ENCODE measurements at regions not wholly inside any gene's neighbourhood (a gene's known extent, or its start where the extent isn't known, plus 50 kb on each side); places are given as distances from the start of the nearest gene placed in this dataset.

DNA sequence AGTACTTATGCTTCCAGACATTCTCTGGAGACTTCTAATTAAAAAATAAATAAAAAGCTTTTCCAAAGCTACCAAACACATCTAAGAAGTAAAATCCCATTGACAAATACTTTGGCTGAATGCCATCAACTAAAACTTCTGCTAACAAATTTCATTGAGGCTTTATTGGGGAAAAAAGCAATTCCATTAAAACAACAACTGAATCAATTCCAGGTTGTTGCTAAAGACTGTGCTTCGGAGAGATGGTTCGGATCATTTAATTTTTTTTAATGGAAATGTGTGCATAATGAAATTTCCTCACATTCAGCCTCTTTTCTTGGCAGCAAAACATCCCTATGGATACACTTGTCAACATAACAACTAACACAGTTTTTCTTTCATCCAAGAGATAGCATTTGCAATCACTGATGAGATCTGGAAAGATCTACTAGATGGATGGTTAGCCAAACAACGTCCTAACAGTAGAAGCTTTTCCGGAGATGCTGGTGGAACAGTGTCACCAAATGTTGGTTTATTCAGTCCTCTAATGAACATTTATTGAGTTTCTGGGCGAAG lies 446.1 kb upstream of the FAM98A start:
- TF ChIP-seq RXRA (IDR thresholded peaks at IDR 0.05; ENCODE audit: borderline replicate concordance, low read depth) = no peak
- TF ChIP-seq TEAD4 (IDR thresholded peaks at IDR 0.05; ENCODE audit: borderline replicate concordance, insufficient read depth) = no peak
- H4K20me1 ChIP-seq (ENCODE audit: insufficient read depth) = no peaks in the 10 kb centered on the region
- no peak for DNase-seq
- no peak overlapping the region for H3K4me2 ChIP-seq
- no peaks in the 10 kb centered on the region for H3K4me1 ChIP-seq (ENCODE audit: control insufficient read depth in 1 of 2, insufficient read depth in 2 of 2, low read depth in 1 of 2, low read length in 1 of 2)
- CTCF ChIA-PET = no interaction called here
- H2AFZ ChIP-seq (ENCODE audit: low read depth) = no peak overlapping the region
- no peak overlapping the region for H3K9ac ChIP-seq
- POLR2A ChIA-PET = no interaction called here
- H3K79me2 ChIP-seq (ENCODE audit: insufficient read depth) = no peaks in the 10 kb centered on the region
- 3% methylated on average over 5 of the region's 5 CpGs for WGBS (ENCODE audit: low lambda C conversion rate)
- no peak overlapping the region for H3K27ac ChIP-seq (ENCODE audit: low read depth in 2 of 2, low read length in 1 of 2)
- H3K36me3 ChIP-seq (replicated peaks in 1 of 2; ENCODE audit: control insufficient read depth in 1 of 2, insufficient read depth in 2 of 2, low read length in 1 of 2) = no peaks in the 10 kb centered on the region
- no peaks in the 10 kb centered on the region for H3K27me3 ChIP-seq (ENCODE audit: insufficient read depth)
- no peaks in the 10 kb centered on the region for H3K9me3 ChIP-seq
- H3K4me3 ChIP-seq (ENCODE audit: low read depth in 2 of 2, low read length in 1 of 2) = no peak overlapping the region
- no peaks in the 10 kb centered on the region for H3F3A ChIP-seq (replicated peaks; ENCODE audit: insufficient read depth)
- no peaks in the 10 kb centered on the region for H3K9me2 ChIP-seq

DNA sequence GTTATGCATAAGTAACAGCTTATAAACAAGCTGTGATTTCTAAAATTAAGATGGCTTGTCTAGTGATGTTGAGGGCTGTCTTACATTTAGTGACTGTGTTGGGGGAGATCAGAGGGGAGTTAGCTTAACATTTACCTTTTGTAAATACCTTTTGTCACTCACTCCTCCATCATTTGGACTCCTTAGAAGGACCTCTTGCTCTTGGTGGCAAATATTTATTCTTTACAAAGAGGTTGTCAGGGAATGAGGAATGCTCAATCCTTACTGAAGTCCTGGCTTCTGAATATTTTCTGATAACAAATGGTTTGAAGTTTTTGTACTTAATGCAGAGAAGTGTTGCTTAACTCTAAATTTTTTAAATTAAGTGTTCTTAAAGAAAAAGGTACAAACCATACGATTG lies 438.8 kb upstream of the FAM98A start:
- no peaks in the 10 kb centered on the region for H3K27me3 ChIP-seq (ENCODE audit: insufficient read depth)
- H4K20me1 ChIP-seq (ENCODE audit: insufficient read depth) = no peaks in the 10 kb centered on the region
- no peaks in the 10 kb centered on the region for H3K4me1 ChIP-seq (ENCODE audit: control insufficient read depth in 1 of 2, insufficient read depth in 2 of 2, low read depth in 1 of 2, low read length in 1 of 2)
- no peak overlapping the region for H2AFZ ChIP-seq (ENCODE audit: low read depth)
- ChIA-PET POLR2A (no interaction called here), CTCF (no interaction called here)
- H3F3A ChIP-seq (replicated peaks; ENCODE audit: insufficient read depth) = no peaks in the 10 kb centered on the region
- no peaks in the 10 kb centered on the region for H3K9me3 ChIP-seq
- 5% methylated on average over 1 of the region's 1 CpG for WGBS (ENCODE audit: low lambda C conversion rate)
- H3K79me2 ChIP-seq (ENCODE audit: insufficient read depth) = no peaks in the 10 kb centered on the region
- no peak overlapping the region for H3K27ac ChIP-seq (ENCODE audit: low read depth in 2 of 2, low read length in 1 of 2)
- H3K36me3 ChIP-seq (replicated peaks in 1 of 2; ENCODE audit: control insufficient read depth in 1 of 2, insufficient read depth in 2 of 2, low read length in 1 of 2) = no peaks in the 10 kb centered on the region
- no peaks in the 10 kb centered on the region for H3K9me2 ChIP-seq
- H3K9ac ChIP-seq = no peak overlapping the region
- DNase-seq = no peak
- TF ChIP-seq, protein P1, sequence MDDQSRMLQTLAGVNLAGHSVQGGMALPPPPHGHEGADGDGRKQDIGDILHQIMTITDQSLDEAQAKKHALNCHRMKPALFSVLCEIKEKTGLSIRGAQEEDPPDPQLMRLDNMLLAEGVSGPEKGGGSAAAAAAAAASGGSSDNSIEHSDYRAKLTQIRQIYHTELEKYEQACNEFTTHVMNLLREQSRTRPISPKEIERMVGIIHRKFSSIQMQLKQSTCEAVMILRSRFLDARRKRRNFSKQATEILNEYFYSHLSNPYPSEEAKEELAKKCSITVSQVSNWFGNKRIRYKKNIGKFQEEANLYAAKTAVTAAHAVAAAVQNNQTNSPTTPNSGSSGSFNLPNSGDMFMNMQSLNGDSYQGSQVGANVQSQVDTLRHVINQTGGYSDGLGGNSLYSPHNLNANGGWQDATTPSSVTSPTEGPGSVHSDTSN (IDR thresholded peaks at IDR 0.05) = no peak
- TF ChIP-seq SMC3 (IDR thresholded peaks at IDR 0.05; ENCODE audit: low read depth, low read length) = no peak
- TF ChIP-seq MXI1 (IDR thresholded peaks at IDR 0.05; ENCODE audit: low read depth, low read length) = no peak
- no peak for TF ChIP-seq EZH2phosphoT487 (IDR thresholded peaks at IDR 0.05; ENCODE audit: borderline replicate concordance, low read depth)
- TF ChIP-seq, protein P2, sequence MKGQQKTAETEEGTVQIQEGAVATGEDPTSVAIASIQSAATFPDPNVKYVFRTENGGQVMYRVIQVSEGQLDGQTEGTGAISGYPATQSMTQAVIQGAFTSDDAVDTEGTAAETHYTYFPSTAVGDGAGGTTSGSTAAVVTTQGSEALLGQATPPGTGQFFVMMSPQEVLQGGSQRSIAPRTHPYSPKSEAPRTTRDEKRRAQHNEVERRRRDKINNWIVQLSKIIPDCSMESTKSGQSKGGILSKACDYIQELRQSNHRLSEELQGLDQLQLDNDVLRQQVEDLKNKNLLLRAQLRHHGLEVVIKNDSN (IDR thresholded peaks at IDR 0.05; ENCODE audit: borderline replicate concordance, low read depth) = no peak
- TF ChIP-seq TAF1 (IDR thresholded peaks at IDR 0.05; ENCODE audit: borderline replicate concordance, low read depth, low read length) = no peak
- TF ChIP-seq RFX5 (IDR thresholded peaks at IDR 0.05; ENCODE audit: low read length) = no peak
- no peak for TF ChIP-seq YY1 (IDR thresholded peaks at IDR 0.05; ENCODE audit: low read depth)
- TF ChIP-seq, protein P3, sequence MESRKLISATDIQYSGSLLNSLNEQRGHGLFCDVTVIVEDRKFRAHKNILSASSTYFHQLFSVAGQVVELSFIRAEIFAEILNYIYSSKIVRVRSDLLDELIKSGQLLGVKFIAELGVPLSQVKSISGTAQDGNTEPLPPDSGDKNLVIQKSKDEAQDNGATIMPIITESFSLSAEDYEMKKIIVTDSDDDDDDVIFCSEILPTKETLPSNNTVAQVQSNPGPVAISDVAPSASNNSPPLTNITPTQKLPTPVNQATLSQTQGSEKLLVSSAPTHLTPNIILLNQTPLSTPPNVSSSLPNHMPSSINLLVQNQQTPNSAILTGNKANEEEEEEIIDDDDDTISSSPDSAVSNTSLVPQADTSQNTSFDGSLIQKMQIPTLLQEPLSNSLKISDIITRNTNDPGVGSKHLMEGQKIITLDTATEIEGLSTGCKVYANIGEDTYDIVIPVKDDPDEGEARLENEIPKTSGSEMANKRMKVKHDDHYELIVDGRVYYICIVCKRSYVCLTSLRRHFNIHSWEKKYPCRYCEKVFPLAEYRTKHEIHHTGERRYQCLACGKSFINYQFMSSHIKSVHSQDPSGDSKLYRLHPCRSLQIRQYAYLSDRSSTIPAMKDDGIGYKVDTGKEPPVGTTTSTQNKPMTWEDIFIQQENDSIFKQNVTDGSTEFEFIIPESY (IDR thresholded peaks at IDR 0.05; ENCODE audit: borderline replicate concordance, low read depth) = no peak
- no peak for TF ChIP-seq RXRA (IDR thresholded peaks at IDR 0.05; ENCODE audit: borderline replicate concordance, low read depth)
- TF ChIP-seq, protein P4, sequence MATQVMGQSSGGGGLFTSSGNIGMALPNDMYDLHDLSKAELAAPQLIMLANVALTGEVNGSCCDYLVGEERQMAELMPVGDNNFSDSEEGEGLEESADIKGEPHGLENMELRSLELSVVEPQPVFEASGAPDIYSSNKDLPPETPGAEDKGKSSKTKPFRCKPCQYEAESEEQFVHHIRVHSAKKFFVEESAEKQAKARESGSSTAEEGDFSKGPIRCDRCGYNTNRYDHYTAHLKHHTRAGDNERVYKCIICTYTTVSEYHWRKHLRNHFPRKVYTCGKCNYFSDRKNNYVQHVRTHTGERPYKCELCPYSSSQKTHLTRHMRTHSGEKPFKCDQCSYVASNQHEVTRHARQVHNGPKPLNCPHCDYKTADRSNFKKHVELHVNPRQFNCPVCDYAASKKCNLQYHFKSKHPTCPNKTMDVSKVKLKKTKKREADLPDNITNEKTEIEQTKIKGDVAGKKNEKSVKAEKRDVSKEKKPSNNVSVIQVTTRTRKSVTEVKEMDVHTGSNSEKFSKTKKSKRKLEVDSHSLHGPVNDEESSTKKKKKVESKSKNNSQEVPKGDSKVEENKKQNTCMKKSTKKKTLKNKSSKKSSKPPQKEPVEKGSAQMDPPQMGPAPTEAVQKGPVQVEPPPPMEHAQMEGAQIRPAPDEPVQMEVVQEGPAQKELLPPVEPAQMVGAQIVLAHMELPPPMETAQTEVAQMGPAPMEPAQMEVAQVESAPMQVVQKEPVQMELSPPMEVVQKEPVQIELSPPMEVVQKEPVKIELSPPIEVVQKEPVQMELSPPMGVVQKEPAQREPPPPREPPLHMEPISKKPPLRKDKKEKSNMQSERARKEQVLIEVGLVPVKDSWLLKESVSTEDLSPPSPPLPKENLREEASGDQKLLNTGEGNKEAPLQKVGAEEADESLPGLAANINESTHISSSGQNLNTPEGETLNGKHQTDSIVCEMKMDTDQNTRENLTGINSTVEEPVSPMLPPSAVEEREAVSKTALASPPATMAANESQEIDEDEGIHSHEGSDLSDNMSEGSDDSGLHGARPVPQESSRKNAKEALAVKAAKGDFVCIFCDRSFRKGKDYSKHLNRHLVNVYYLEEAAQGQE (IDR thresholded peaks at IDR 0.05; ENCODE audit: low read depth, low read length) = no peak
- TF ChIP-seq, protein P5, sequence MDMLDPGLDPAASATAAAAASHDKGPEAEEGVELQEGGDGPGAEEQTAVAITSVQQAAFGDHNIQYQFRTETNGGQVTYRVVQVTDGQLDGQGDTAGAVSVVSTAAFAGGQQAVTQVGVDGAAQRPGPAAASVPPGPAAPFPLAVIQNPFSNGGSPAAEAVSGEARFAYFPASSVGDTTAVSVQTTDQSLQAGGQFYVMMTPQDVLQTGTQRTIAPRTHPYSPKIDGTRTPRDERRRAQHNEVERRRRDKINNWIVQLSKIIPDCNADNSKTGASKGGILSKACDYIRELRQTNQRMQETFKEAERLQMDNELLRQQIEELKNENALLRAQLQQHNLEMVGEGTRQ (IDR thresholded peaks at IDR 0.05; ENCODE audit: borderline replicate concordance, low read depth, low read length) = no peak
- no peak for TF ChIP-seq FOXM1 (IDR thresholded peaks at IDR 0.05; ENCODE audit: low read depth)
- TF ChIP-seq GABPA (IDR thresholded peaks at IDR 0.05; ENCODE audit: low read depth) = no peak
- TF ChIP-seq FOSL2 (IDR thresholded peaks at IDR 0.05; ENCODE audit: borderline replicate concordance, low read depth) = no peak
- TF ChIP-seq ELF1 (IDR thresholded peaks at IDR 0.05) = no peak
- TF ChIP-seq JUND (IDR thresholded peaks at IDR 0.05) = no peak
- TF ChIP-seq POLR2AphosphoS5 (IDR thresholded peaks at IDR 0.05; ENCODE audit: low read depth, low read length) = no peak
- no peak overlapping the region for H3K4me3 ChIP-seq (ENCODE audit: low read depth in 2 of 2, low read length in 1 of 2)
- H3K4me2 ChIP-seq = no peak overlapping the region

Data from SK-N-SH (cell line).